Adrenal gland (tissue), 5 donors: ENCODE measurements at regions not wholly inside any gene's neighbourhood (a gene's known extent, or its start where the extent isn't known, plus 50 kb on each side); places are given as distances from the start of the nearest gene placed in this dataset.

Experiments used
- CTCF ChIP-seq, 6 experiments: fragments of 450-650 bp in 4 of 6; fragments of 200-600 bp in 2 of 6; sonication (generic) in 1 of 6; IDR thresholded peaks; 1 replicate in 5 of 6; 2 replicates in 1 of 6; pipeline versions ENCODE4 v1.5.1 to v1.8.0; 2016 to 2021; ENCODE audit warnings: antibody characterized with exemption in 6 of 6, mild to moderate bottlenecking in 2 of 6, moderate library complexity in 1 of 6
- POLR2A ChIP-seq, 2 donors: fragments of 450-650 bp; IDR thresholded peaks; one replicate each; pipeline ENCODE4 v1.6.1; 2017; ENCODE audit warnings: antibody characterized with exemption in 2 of 2, mild to moderate bottlenecking in 2 of 2, moderate library complexity in 1 of 2
- donor health status: DM: no; HTN: no; CAD: no.

DNA sequence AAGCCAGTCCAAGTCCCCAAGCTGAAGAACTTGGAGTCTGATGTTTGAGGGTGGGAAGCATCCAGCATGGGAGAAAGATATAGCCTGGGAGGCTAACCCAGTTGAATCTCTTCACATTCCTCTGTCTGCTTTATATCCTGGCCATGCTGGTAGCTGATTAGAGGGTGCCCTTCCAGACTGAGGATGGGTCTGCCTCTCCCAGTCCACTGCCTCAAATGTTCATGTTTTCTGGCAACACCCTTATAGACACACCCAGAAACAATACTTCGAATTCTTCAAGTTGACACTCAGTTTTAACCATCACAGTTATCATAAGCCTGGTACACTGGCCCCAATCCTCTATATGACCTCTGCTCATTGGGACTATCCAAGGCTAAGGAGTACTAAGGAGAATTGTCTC lies 124.1 kb upstream of the WDR1 start:
- TF ChIP-seq CTCF (IDR thresholded peaks at IDR 0.05), result no peak
- no peak for TF ChIP-seq POLR2A (IDR thresholded peaks at IDR 0.05)
